ENCODE measurements at regions not wholly inside any gene's neighbourhood (a gene's known extent, or its start where the extent isn't known, plus 50 kb on each side); places are given as distances from the start of the nearest gene placed in this dataset.

DNA sequence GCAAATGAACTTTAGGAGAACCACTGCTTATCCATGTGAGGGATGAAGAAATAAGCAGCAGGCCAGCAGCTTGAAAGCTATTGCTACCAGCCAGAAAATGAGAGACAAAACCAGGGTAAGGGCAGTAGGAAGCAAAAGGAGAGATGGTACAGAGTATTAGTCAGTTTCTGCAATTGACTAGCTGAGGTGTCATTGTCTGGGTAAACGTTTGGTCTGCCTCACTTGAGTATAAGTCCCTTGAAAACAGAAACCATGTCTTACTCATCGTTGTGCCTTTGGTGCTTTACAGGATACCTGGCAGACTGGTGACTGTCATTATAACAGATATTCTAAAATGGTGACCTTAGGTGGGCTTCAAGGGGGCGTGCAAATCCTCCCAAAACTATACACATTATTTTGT is 63.9 kb upstream of the USP47 start:
- no peaks in the 10 kb centered on the region for H3K36me3 ChIP-seq (ENCODE audit: control insufficient read depth in 1 of 2, insufficient read depth in 2 of 2, low read length in 1 of 2)
- no peaks in the 10 kb centered on the region for H3K9me3 ChIP-seq (ENCODE audit: control insufficient read depth, low read length)
- no peak overlapping the region for H3K4me3 ChIP-seq (ENCODE audit: low read length in 2 of 2)
- no peaks in the 10 kb centered on the region for H3K4me1 ChIP-seq (ENCODE audit: control insufficient read depth in 1 of 2, insufficient read depth in 2 of 2, low read length in 2 of 2)
- DNase-seq = no peak
- H3K27me3 ChIP-seq (ENCODE audit: control insufficient read depth in 1 of 2, insufficient read depth in 2 of 2, low read length in 1 of 2) = no peaks in the 10 kb centered on the region
- intact Hi-C loops (cut with DNase I) = loop anchor here in 1 of 2 donors (10.0 kb wide), 1 partner anchor 73 kb away; no protein-coding TSS in a partner anchor
- no peak overlapping the region for H3K27ac ChIP-seq (ENCODE audit: low read depth in 1 of 2, low read length in 2 of 2)
- WGBS, 2 donors = 73 to 82% methylated on average over 3 of the region's 3 CpGs
- no peak for ATAC-seq (ENCODE audit: low FRiP score)

DNA sequence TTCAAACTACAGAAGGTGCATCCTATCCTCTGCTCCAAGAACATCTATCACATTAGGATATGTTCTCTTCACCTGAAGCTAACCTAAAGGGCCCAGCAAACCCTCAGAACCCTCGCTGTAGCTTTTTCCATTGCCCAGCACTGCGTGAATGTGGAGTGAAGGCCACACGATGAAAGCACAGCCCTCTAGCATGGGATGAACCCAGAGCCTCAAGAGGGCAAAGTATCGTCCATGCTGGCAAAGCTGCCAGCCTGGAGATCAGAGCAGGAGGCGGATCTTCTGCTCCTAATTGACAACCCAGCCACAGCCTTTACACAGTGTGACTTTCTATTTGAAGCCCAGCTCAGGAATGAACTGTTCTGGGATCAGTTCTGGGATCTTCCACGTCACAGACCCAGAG is 65.1 kb upstream of the USP47 start:
- intact Hi-C loops (cut with DNase I) = loop anchor here in 1 of 2 donors (10.0 kb wide), 1 partner anchor 72 kb away; no protein-coding TSS in a partner anchor
- ATAC-seq (ENCODE audit: low FRiP score) (no peak), DNase-seq (no peak)
- Histone ChIP-seq H3K27me3 (ENCODE audit: control insufficient read depth in 1 of 2, insufficient read depth in 2 of 2, low read length in 1 of 2) (no peaks in the 10 kb centered on the region), H3K9me3 (ENCODE audit: control insufficient read depth, low read length) (no peaks in the 10 kb centered on the region), H3K4me3 (ENCODE audit: low read length in 2 of 2) (no peak overlapping the region), H3K36me3 (ENCODE audit: control insufficient read depth in 1 of 2, insufficient read depth in 2 of 2, low read length in 1 of 2) (no peaks in the 10 kb centered on the region), H3K27ac (ENCODE audit: low read depth in 1 of 2, low read length in 2 of 2) (no peak overlapping the region), H3K4me1 (ENCODE audit: control insufficient read depth in 1 of 2, insufficient read depth in 2 of 2, low read length in 2 of 2) (no peaks in the 10 kb centered on the region)
- 92 to 95% methylated on average over 6 of the region's 6 CpGs for WGBS, 2 donors

DNA sequence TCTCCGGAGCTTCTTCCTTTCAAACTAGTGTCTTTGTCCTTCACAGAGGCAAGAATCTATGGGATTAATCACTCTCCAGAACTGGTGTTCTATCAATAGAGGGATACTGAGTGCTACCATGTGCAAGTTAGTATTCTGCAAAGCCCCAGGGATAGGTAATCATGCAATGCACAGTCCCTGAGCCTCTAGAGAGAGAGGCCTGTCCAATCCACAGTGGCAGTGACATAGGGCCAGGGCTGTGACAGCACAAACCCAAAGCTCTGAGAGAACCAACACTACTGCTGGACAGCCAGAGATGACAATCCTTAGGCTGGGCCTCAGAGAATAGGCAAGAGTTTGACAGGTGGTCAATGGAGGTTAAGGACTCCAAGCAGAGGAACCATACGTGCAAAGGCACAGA is 66.8 kb upstream of the USP47 start:
- DNase-seq (no peak), ATAC-seq (ENCODE audit: low FRiP score) (no peak)
- no peaks in the 10 kb centered on the region for H3K4me1 ChIP-seq (ENCODE audit: control insufficient read depth in 1 of 2, insufficient read depth in 2 of 2, low read length in 2 of 2)
- H3K9me3 ChIP-seq (ENCODE audit: control insufficient read depth, low read length) = peaks cover under 1% of the 10 kb centered on the region
- 91 to 94% methylated on average over 2 of the region's 2 CpGs for WGBS, 2 donors
- H3K4me3 ChIP-seq (ENCODE audit: low read length in 2 of 2) = no peak overlapping the region
- no peaks in the 10 kb centered on the region for H3K36me3 ChIP-seq (ENCODE audit: control insufficient read depth in 1 of 2, insufficient read depth in 2 of 2, low read length in 1 of 2)
- intact Hi-C loops (cut with DNase I) = loop anchor here in 1 of 2 donors (10.0 kb wide), 1 partner anchor 70 kb away; no protein-coding TSS in a partner anchor
- peaks cover 0 to 1% of the 10 kb centered on the region in 2 donors for H3K27me3 ChIP-seq (ENCODE audit: control insufficient read depth in 1 of 2, insufficient read depth in 2 of 2, low read length in 1 of 2)
- H3K27ac ChIP-seq (ENCODE audit: low read depth in 1 of 2, low read length in 2 of 2) = no peak overlapping the region

DNA sequence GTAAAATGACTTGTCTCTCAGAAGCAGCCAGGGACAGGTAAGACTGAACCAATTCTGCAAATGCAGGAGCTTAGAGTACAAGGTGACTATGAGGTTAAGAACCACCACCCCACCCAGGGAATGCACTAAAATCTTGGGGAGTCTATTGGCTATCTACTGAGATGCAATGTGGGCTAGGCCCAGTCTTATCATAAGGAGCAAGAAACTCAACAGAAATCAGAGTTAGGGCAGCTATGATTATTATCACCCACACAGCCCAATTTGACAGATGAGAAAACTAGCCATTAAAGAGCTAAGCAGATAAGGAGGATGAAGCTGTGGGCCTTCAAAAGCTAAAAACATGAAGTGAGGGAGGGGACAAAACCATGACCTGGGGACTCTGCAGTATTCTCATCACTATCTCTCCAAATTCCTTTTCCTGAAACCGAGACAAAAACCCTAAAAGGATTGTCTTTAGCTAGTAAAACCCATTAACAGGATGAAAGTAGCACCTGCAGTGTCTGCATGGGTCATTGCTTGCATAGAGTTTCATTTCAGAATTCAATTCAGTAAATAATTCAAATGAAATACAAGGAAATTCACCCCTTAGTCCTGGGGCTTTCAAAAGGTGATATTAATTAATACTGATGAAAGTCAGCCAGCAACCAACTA is 68.8 kb upstream of the USP47 start:
- intact Hi-C loops (cut with DNase I) = loop anchor here in 1 of 2 donors (10.0 kb wide), 1 partner anchor 68 kb away; no protein-coding TSS in a partner anchor
- no peak overlapping the region for H3K4me3 ChIP-seq (ENCODE audit: low read length in 2 of 2)
- DNase-seq = no peak

DNA sequence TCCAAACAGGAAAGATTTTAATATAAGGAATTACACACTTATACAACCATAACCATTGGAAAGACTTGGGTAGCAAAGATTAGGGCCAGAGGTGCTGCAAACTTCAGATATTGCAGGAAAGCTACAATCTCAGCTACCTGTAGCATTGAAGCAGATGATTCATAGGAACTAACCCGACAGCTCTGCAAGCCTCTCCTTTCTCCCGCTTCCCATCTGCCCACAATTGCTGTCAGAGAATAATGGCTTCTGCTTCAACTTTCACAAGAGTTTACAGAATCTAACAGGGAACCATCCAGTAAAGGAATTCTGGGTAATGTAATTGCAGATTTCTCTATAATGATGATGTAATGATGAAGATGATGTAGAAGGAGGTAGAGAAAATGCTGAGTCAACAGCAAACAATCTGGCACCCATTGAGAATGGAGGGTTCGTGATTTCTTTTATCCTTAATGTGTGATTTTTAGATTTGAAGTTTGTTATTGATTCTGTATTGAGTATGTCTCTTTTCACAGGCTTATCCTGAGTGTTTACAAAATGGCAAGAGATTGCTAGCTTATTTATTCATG is 70.8 kb upstream of the USP47 start:
- peaks cover 2% of the 10 kb centered on the region for H3K9me3 ChIP-seq (ENCODE audit: control insufficient read depth, low read length)
- intact Hi-C loops (cut with DNase I) = loop anchor here in 1 of 2 donors (10.0 kb wide), 1 partner anchor 66 kb away; no protein-coding TSS in a partner anchor
- ATAC-seq (ENCODE audit: low FRiP score) = no peak
- H3K4me3 ChIP-seq (ENCODE audit: low read length in 2 of 2) = no peak overlapping the region
- H3K27ac ChIP-seq (ENCODE audit: low read depth in 1 of 2, low read length in 2 of 2) = no peak overlapping the region
- H3K36me3 ChIP-seq (ENCODE audit: control insufficient read depth in 1 of 2, insufficient read depth in 2 of 2, low read length in 1 of 2) = no peaks in the 10 kb centered on the region
- WGBS, 2 donors = 93 to 94% methylated on average over 3 of the region's 3 CpGs
- H3K4me1 ChIP-seq (ENCODE audit: control insufficient read depth in 1 of 2, insufficient read depth in 2 of 2, low read length in 2 of 2) = no peaks in the 10 kb centered on the region
- peaks cover 0 to 1% of the 10 kb centered on the region in 2 donors for H3K27me3 ChIP-seq (ENCODE audit: control insufficient read depth in 1 of 2, insufficient read depth in 2 of 2, low read length in 1 of 2)
- DNase-seq = no peak

More for the DNA sequence above, 68.8 kb upstream of the USP47 start:
- Histone ChIP-seq H3K9me3 (ENCODE audit: control insufficient read depth, low read length) (peaks cover 2% of the 10 kb centered on the region), H3K27me3 (ENCODE audit: control insufficient read depth in 1 of 2, insufficient read depth in 2 of 2, low read length in 1 of 2) (peaks cover 0 to 1% of the 10 kb centered on the region in 2 donors), H3K27ac (ENCODE audit: low read depth in 1 of 2, low read length in 2 of 2) (no peak overlapping the region), H3K4me1 (ENCODE audit: control insufficient read depth in 1 of 2, insufficient read depth in 2 of 2, low read length in 2 of 2) (no peaks in the 10 kb centered on the region), H3K36me3 (ENCODE audit: control insufficient read depth in 1 of 2, insufficient read depth in 2 of 2, low read length in 1 of 2) (no peaks in the 10 kb centered on the region)
- ATAC-seq (ENCODE audit: low FRiP score) = no peak
- 50 to 100% methylated on average over 1 of the region's 1 CpG for WGBS, 2 donors

DNA sequence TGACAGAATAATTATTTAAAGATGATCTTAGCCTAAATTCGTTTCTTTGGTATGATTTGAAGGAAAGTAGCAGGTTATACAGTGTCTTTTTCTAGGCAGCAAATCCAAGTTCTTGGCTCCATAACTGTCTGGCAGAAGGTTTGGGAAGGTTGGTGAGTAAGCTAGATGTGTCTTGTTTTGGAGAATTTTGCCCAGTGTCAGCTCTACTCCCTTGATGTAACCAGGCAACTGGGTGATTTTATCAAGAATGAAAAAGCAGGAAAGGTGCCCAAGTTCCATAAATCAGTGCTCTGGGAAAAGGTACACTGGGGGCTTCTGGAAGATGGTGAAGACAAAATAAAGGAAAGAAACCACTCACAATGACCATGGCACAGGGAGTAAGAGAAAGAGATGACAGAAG is 71.5 kb upstream of the USP47 start:
- peaks cover 0 to 1% of the 10 kb centered on the region in 2 donors for H3K27me3 ChIP-seq (ENCODE audit: control insufficient read depth in 1 of 2, insufficient read depth in 2 of 2, low read length in 1 of 2)
- WGBS, 2 donors = 76 to 83% methylated on average over 1 of the region's 1 CpG
- no peaks in the 10 kb centered on the region for H3K4me1 ChIP-seq (ENCODE audit: control insufficient read depth in 1 of 2, insufficient read depth in 2 of 2, low read length in 2 of 2)
- no peak overlapping the region for H3K4me3 ChIP-seq (ENCODE audit: low read length in 2 of 2)
- intact Hi-C loops (cut with DNase I) = loop anchor here in 1 of 2 donors (10.0 kb wide), 1 partner anchor 65 kb away; no protein-coding TSS in a partner anchor
- DNase-seq (no peak), ATAC-seq (ENCODE audit: low FRiP score) (no peak)
- H3K27ac ChIP-seq (ENCODE audit: low read depth in 1 of 2, low read length in 2 of 2) = no peak overlapping the region
- H3K9me3 ChIP-seq (ENCODE audit: control insufficient read depth, low read length) = peaks cover 2% of the 10 kb centered on the region
- H3K36me3 ChIP-seq (ENCODE audit: control insufficient read depth in 1 of 2, insufficient read depth in 2 of 2, low read length in 1 of 2) = no peaks in the 10 kb centered on the region

DNA sequence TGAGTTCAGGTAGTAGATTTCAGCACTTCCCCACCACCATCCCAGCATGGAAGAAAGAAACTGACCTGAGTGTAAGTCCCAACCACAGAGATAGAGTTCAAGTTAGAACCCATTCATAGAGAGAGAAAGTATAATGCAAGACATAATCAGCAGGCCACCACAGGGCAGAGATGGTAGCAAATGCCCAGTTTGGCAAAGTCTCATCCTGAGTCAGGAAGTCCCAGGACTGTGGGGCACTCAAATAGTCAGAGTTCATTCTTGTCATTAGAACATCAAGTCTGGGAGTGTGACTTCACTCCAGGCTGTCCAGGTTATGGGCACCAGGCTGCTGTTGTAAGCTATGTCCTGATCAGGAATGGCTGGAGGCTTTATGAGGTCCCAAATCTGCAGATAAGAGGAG is 72.0 kb upstream of the USP47 start:
- H3K9me3 ChIP-seq (ENCODE audit: control insufficient read depth, low read length) = peaks cover 2% of the 10 kb centered on the region
- H3K36me3 ChIP-seq (ENCODE audit: control insufficient read depth in 1 of 2, insufficient read depth in 2 of 2, low read length in 1 of 2) = no peaks in the 10 kb centered on the region
- no peak overlapping the region for H3K27ac ChIP-seq (ENCODE audit: low read depth in 1 of 2, low read length in 2 of 2)
- no peak overlapping the region for H3K4me3 ChIP-seq (ENCODE audit: low read length in 2 of 2)
- intact Hi-C loops (cut with DNase I) = loop anchor here in 1 of 2 donors (10.0 kb wide), 1 partner anchor 65 kb away; no protein-coding TSS in a partner anchor
- no peaks in the 10 kb centered on the region for H3K4me1 ChIP-seq (ENCODE audit: control insufficient read depth in 1 of 2, insufficient read depth in 2 of 2, low read length in 2 of 2)
- ATAC-seq (ENCODE audit: low FRiP score) (no peak), DNase-seq (no peak)
- peaks cover 0 to 1% of the 10 kb centered on the region in 2 donors for H3K27me3 ChIP-seq (ENCODE audit: control insufficient read depth in 1 of 2, insufficient read depth in 2 of 2, low read length in 1 of 2)

DNA sequence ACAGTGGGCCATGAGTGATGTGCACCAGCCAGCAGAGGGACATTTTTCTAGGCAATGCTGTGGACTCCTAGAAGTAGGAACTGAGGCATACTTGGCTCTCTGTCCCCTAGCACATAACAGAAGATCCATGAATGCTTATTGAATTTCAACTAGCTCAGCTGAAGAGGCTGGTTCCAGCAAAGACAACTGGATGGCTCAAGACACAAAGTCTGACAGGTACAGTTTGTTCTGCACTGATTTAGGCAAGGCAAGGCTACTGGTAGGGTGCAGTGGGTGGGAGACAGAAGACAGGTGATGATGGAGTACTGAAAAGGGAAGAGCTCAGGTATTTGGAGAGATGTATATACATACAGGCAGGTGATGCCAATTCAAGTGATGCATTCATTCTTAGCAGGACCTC is 72.4 kb upstream of the USP47 start:
- no peak overlapping the region for H3K4me3 ChIP-seq (ENCODE audit: low read length in 2 of 2)
- peaks cover 2% of the 10 kb centered on the region for H3K9me3 ChIP-seq (ENCODE audit: control insufficient read depth, low read length)
- DNase-seq = no peak
- peaks cover 0 to 1% of the 10 kb centered on the region in 2 donors for H3K27me3 ChIP-seq (ENCODE audit: control insufficient read depth in 1 of 2, insufficient read depth in 2 of 2, low read length in 1 of 2)
- H3K4me1 ChIP-seq (ENCODE audit: control insufficient read depth in 1 of 2, insufficient read depth in 2 of 2, low read length in 2 of 2) = no peaks in the 10 kb centered on the region
- no peak overlapping the region for H3K27ac ChIP-seq (ENCODE audit: low read depth in 1 of 2, low read length in 2 of 2)
- intact Hi-C loops (cut with DNase I) = no loop called here
- no peak for ATAC-seq (ENCODE audit: low FRiP score)
- H3K36me3 ChIP-seq (ENCODE audit: control insufficient read depth in 1 of 2, insufficient read depth in 2 of 2, low read length in 1 of 2) = no peaks in the 10 kb centered on the region

DNA sequence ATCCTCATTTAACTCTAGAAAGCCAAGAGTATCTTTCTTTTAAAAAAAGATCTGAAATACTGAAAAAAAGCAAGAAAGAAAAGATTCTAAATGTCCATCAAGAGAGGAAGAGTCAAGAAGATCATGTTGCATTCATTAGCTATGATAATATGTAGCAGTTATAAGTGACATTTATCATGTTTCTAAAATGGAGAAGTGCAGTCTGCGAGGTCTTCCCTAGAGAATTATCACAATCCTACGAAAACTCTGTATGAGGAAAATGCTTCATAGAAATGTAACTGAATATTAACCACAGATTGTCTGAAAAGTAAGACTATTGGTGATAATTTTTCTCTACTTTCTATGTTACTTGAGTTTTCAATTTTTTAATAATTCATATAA is 77.4 kb upstream of the USP47 start:
- H3K27ac ChIP-seq (ENCODE audit: low read depth in 1 of 2, low read length in 2 of 2) = no peak overlapping the region
- DNase-seq (no peak), ATAC-seq (ENCODE audit: low FRiP score) (no peak)
- no peak overlapping the region for H3K4me3 ChIP-seq (ENCODE audit: low read length in 2 of 2)
- no peaks in the 10 kb centered on the region for H3K36me3 ChIP-seq (ENCODE audit: control insufficient read depth in 1 of 2, insufficient read depth in 2 of 2, low read length in 1 of 2)
- intact Hi-C loops (cut with DNase I) = no loop called here
- H3K9me3 ChIP-seq (ENCODE audit: control insufficient read depth, low read length) = no peaks in the 10 kb centered on the region
- 59 to 77% methylated on average over 2 of the region's 2 CpGs for WGBS, 2 donors
- H3K27me3 ChIP-seq (ENCODE audit: control insufficient read depth in 1 of 2, insufficient read depth in 2 of 2, low read length in 1 of 2) = peaks cover 0 to 2% of the 10 kb centered on the region in 2 donors
- H3K4me1 ChIP-seq (ENCODE audit: control insufficient read depth in 1 of 2, insufficient read depth in 2 of 2, low read length in 2 of 2) = no peaks in the 10 kb centered on the region
